SK-N-SH treated with all-trans-retinoic acid at 6 μM for 48 hours (cell line): ENCODE measurements at regions not wholly inside any gene's neighbourhood (a gene's known extent, or its start where the extent isn't known, plus 50 kb on each side); places are given as distances from the start of the nearest gene placed in this dataset.

ENCODE experiments used
- ATAC-seq: fragments of 200-7000 bp; cut with Tn5 transposase; 3 replicates; pipeline ENCODE4 v1.9.1; 2020; ENCODE audit warnings: mild to moderate bottlenecking, moderate library complexity
- ARNTL ChIP-seq: fragments of 450-650 bp; formaldehyde crosslinking; IDR thresholded peaks from 2 replicates; pipeline ENCODE4 v1.5.0; 2020; ENCODE audit warnings: low read depth, mild to moderate bottlenecking, moderate library complexity, borderline replicate concordance
- BACH2 ChIP-seq: fragments of 250-450 bp; sonication (Bioruptor Pico); IDR thresholded peaks from 2 replicates; pipeline ENCODE4 v1.9.0; 2021; ENCODE audit warnings: mild to moderate bottlenecking, borderline replicate concordance
- CSDC2 ChIP-seq: fragments of 250-450 bp; sonication (Bioruptor Pico); IDR thresholded peaks from 2 replicates; pipeline ENCODE4 v1.5.0; 2020; ENCODE audit warnings: mild to moderate bottlenecking, moderate library complexity
- ESRRG ChIP-seq: fragments of 250-450 bp; sonication (Bioruptor Pico); IDR thresholded peaks from 2 replicates; pipeline ENCODE4 v1.6.1; 2021; ENCODE audit warnings: mild to moderate bottlenecking
- GLIS3 ChIP-seq: fragments of 250-450 bp; sonication (Bioruptor Pico); IDR thresholded peaks from 2 replicates; pipeline ENCODE4 v1.5.0; 2020; ENCODE audit warnings: mild to moderate bottlenecking, moderate library complexity
- ISL1 ChIP-seq: fragments of 250-450 bp; sonication (Bioruptor Pico); IDR thresholded peaks from 2 replicates; pipeline ENCODE4 v2.1.2; 2022; ENCODE audit warnings: mild to moderate bottlenecking, moderate library complexity
- OSR1 ChIP-seq: fragments of 250-450 bp; sonication (Bioruptor Pico); IDR thresholded peaks from 2 replicates; pipeline ENCODE4 v1.8.0; 2022; ENCODE audit warnings: moderate library complexity, mild to moderate bottlenecking, inconsistent platforms
- PPARA ChIP-seq: fragments of 250-450 bp; sonication (Bioruptor Pico); IDR thresholded peaks from 2 replicates; pipeline ENCODE4 v1.5.0; 2020; ENCODE audit warnings: mild to moderate bottlenecking, borderline replicate concordance
- RARB ChIP-seq: fragments of 250-450 bp; sonication (Bioruptor Pico); IDR thresholded peaks from 2 replicates; pipeline ENCODE4 v1.8.0; 2021; ENCODE audit warnings: mild to moderate bottlenecking, moderate library complexity
- SNAI2 ChIP-seq: fragments of 250-450 bp; sonication (Bioruptor Pico); IDR thresholded peaks from 2 replicates; pipeline ENCODE4 v1.5.0; 2020; ENCODE audit warnings: mild to moderate bottlenecking, moderate library complexity
- TCF4 ChIP-seq: fragments of 250-450 bp; sonication (Bioruptor Pico); IDR thresholded peaks from 2 replicates; pipeline ENCODE4 v1.8.0; 2021; ENCODE audit warnings: mild to moderate bottlenecking, moderate library complexity, borderline replicate concordance
- TOX ChIP-seq: fragments of 250-450 bp; sonication (Bioruptor Pico); IDR thresholded peaks from 2 replicates; pipeline ENCODE4 v1.8.0; 2021; ENCODE audit warnings: mild to moderate bottlenecking, moderate library complexity, borderline replicate concordance
- ZC3H10 ChIP-seq: fragments of 250-450 bp; sonication (Bioruptor Pico); IDR thresholded peaks from 2 replicates; pipeline ENCODE4 v1.5.1; 2021; ENCODE audit warnings: mild to moderate bottlenecking, moderate library complexity
- ZFP3 ChIP-seq: fragments of 250-450 bp; sonication (Bioruptor Pico); IDR thresholded peaks from 2 replicates; pipeline ENCODE4 v1.5.0; 2020; ENCODE audit warnings: mild to moderate bottlenecking, moderate library complexity
- ZFP30 ChIP-seq: fragments of 450-650 bp; formaldehyde crosslinking; IDR thresholded peaks from 2 replicates; pipeline ENCODE4 v1.5.0; 2022; ENCODE audit warnings: mild to moderate bottlenecking, moderate library complexity
- ZNF565 ChIP-seq: fragments of 450-650 bp; formaldehyde crosslinking; conservative IDR thresholded peaks from 2 replicates; pipeline ENCODE4 v1.5.0; 2020; ENCODE audit warnings: low read depth, mild to moderate bottlenecking, moderate library complexity
- ZNF70 ChIP-seq: fragments of 450-650 bp; formaldehyde crosslinking; IDR thresholded peaks from 2 replicates; pipeline ENCODE4 v1.5.0; 2020; ENCODE audit warnings: mild to moderate bottlenecking, moderate library complexity
- ZNF8 ChIP-seq: fragments of 450-650 bp; formaldehyde crosslinking; IDR thresholded peaks from 2 replicates; pipeline ENCODE4 v1.5.0; 2020; ENCODE audit warnings: mild to moderate bottlenecking, moderate library complexity
- TF ChIP-seq, protein P1 (sequence below): fragments of 250-450 bp; sonication (Bioruptor Pico); IDR thresholded peaks from 2 replicates; pipeline ENCODE4 v1.8.0; 2020; ENCODE audit warnings: mild to moderate bottlenecking, moderate library complexity, borderline replicate concordance
- TF ChIP-seq, protein P2 (sequence below): fragments of 250-450 bp; sonication (Bioruptor Pico); IDR thresholded peaks from 2 replicates; pipeline ENCODE4 v1.5.1; 2020; ENCODE audit warnings: low read depth, mild to moderate bottlenecking, moderate library complexity
- TF ChIP-seq, protein P3 (sequence below): fragments of 250-450 bp; sonication (Bioruptor Pico); IDR thresholded peaks from 2 replicates; pipeline ENCODE4 v1.5.0; 2020; ENCODE audit warnings: mild to moderate bottlenecking, moderate library complexity
- TF ChIP-seq, protein P4 (sequence below): fragments of 250-450 bp; sonication (Bioruptor Pico); IDR thresholded peaks from 2 replicates; pipeline ENCODE4 v1.8.0; 2021; ENCODE audit warnings: low read depth, mild to moderate bottlenecking, moderate library complexity, borderline replicate concordance

DNA sequence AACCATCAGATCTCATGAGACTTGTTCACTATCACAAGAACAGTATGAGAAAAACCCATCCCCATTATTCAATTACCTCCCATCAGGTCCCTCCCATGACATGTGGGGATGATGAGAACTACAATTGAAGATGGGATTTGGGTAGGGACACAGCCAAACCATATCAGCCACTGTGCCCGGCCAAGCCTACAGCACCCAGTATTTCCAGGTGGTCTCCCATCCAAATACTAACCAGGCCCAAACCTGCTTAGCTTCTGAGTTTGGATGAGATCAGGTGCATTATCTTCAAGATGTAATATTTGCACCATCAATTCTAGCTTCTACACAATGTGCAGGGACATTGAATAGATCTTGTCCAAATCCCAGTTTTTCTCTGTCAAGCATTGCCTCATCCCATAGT, 196.9 kb downstream of the BAMBI start (continued):
- TF ChIP-seq ZFP30 (CRISPR knock-in tag): no peak
- no peak for TF ChIP-seq ISL1
- TF ChIP-seq TCF4: no peak
- no peak for TF ChIP-seq ZNF8 (CRISPR knock-in tag)
- TF ChIP-seq, all 23 proteins: peak for 0

DNA sequence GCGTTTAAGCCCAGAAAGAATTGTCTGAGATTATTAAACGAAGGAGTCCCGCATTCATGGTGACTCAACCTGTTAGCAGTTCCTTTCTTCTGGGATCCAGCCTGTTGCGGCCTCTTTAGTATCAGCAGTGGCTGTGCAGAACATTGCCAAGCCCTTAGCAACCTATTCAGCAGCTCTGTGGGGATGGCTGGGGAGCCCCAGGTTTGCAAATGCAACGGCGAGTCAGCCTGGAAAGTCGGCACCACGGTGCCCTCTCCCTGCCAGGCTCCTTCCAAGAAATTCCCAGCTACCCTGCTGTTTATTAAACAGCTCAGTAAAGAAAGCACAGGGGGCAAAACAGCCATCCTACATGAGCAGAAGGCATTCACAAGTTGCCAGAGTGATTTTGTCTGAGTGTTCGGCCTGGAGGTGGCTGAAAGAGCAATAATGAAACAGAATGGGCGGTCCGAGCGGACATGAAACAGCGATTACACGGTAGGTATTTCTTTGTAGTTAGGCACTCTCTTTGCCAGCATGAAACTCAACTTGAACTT, 198.3 kb downstream of the BAMBI start:
- peak; percentile 84 for ATAC-seq
- TF ChIP-seq, protein P1, sequence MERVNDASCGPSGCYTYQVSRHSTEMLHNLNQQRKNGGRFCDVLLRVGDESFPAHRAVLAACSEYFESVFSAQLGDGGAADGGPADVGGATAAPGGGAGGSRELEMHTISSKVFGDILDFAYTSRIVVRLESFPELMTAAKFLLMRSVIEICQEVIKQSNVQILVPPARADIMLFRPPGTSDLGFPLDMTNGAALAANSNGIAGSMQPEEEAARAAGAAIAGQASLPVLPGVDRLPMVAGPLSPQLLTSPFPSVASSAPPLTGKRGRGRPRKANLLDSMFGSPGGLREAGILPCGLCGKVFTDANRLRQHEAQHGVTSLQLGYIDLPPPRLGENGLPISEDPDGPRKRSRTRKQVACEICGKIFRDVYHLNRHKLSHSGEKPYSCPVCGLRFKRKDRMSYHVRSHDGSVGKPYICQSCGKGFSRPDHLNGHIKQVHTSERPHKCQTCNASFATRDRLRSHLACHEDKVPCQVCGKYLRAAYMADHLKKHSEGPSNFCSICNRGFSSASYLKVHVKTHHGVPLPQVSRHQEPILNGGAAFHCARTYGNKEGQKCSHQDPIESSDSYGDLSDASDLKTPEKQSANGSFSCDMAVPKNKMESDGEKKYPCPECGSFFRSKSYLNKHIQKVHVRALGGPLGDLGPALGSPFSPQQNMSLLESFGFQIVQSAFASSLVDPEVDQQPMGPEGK (CRISPR knock-in tag): no peak
- no peak for TF ChIP-seq ZNF8 (CRISPR knock-in tag)
- no peak for TF ChIP-seq ESRRG (CRISPR knock-in tag)
- TF ChIP-seq OSR1 (CRISPR knock-in tag): no peak
- TF ChIP-seq ZFP3 (CRISPR knock-in tag): no peak
- no peak for TF ChIP-seq GLIS3
- TF ChIP-seq RARB (CRISPR knock-in tag): no peak
- no peak for TF ChIP-seq TCF4

DNA sequence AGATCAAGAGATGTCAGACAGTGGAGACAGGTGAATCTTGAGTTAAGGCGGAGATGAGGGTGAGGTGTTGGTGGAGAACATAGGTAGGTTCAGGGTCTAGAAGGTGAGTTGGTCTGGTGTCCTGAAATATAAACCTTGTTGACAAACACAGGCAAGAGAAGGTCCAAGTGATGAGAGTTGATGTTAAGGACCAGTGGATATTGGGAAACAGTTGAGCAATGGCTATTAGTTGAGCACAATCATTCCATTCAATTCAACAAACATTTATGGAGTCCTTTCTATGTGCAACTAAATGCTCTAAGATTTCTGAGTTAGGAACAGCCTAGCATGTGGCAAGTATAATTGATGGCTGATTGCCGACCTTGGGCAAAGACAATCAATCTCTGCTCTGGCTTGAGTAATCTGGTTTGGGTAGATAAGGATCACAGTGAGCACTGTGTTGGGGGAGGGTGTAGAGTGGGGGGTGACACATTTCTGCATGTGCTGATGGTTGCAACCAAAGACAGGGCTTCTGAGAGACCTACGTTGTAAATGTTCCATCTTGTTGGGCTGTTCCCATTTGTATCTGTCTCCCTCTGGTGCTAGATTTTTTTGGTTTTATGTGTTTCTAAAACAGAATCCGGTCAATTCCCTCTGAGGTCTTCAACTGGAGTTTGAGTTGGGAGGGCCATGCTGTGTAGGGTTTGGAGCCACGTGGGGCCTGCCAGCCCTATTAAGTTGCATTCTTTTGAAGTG, 201.1 kb downstream of the BAMBI start:
- ATAC-seq: no peak
- TF ChIP-seq BACH2 (CRISPR knock-in tag): no peak
- TF ChIP-seq ZNF565: no peak
- no peak for TF ChIP-seq ZFP3 (CRISPR knock-in tag)
- no peak for TF ChIP-seq GLIS3
- TF ChIP-seq, protein P2, sequence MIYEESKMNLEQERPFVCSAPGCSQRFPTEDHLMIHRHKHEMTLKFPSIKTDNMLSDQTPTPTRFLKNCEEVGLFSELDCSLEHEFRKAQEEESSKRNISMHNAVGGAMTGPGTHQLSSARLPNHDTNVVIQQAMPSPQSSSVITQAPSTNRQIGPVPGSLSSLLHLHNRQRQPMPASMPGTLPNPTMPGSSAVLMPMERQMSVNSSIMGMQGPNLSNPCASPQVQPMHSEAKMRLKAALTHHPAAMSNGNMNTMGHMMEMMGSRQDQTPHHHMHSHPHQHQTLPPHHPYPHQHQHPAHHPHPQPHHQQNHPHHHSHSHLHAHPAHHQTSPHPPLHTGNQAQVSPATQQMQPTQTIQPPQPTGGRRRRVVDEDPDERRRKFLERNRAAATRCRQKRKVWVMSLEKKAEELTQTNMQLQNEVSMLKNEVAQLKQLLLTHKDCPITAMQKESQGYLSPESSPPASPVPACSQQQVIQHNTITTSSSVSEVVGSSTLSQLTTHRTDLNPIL (CRISPR knock-in tag): no peak
- no peak for TF ChIP-seq ISL1
- TF ChIP-seq CSDC2 (CRISPR knock-in tag): no peak
- no peak for TF ChIP-seq ARNTL (CRISPR knock-in tag)
- no peak for TF ChIP-seq OSR1 (CRISPR knock-in tag)

DNA sequence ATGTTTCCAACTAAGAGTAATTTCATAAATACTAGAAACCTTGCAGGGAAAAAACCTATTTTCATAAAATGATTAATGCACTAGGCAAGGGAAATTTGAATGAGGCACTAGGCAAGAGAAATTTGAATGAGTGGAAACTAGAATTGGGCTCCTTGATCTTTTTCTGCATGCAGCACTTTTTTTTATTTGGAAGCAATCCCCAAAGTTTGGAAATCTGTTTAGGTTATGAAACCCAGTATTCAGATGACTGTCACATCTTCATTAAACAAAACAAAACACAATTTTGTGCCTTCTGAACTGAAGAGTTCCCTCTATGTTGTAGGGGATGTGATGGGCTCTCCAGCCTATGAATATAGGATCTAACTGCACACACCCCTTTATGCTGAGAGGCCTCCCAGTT, 201.9 kb downstream of the BAMBI start:
- no peak for ATAC-seq
- TF ChIP-seq ZFP30 (CRISPR knock-in tag) (no peak), CSDC2 (CRISPR knock-in tag) (no peak), SNAI2 (CRISPR knock-in tag) (no peak), OSR1 (CRISPR knock-in tag) (no peak), GLIS3 (no peak), BACH2 (CRISPR knock-in tag) (no peak), ZC3H10 (no peak), ZNF70 (CRISPR knock-in tag) (no peak), TOX (CRISPR knock-in tag) (no peak), RARB (CRISPR knock-in tag) (no peak), ESRRG (CRISPR knock-in tag) (no peak), ZNF565 (no peak), TCF4 (no peak), PPARA (CRISPR knock-in tag) (no peak), ZFP3 (CRISPR knock-in tag) (no peak), ISL1 (no peak)
- TF ChIP-seq, protein P3, sequence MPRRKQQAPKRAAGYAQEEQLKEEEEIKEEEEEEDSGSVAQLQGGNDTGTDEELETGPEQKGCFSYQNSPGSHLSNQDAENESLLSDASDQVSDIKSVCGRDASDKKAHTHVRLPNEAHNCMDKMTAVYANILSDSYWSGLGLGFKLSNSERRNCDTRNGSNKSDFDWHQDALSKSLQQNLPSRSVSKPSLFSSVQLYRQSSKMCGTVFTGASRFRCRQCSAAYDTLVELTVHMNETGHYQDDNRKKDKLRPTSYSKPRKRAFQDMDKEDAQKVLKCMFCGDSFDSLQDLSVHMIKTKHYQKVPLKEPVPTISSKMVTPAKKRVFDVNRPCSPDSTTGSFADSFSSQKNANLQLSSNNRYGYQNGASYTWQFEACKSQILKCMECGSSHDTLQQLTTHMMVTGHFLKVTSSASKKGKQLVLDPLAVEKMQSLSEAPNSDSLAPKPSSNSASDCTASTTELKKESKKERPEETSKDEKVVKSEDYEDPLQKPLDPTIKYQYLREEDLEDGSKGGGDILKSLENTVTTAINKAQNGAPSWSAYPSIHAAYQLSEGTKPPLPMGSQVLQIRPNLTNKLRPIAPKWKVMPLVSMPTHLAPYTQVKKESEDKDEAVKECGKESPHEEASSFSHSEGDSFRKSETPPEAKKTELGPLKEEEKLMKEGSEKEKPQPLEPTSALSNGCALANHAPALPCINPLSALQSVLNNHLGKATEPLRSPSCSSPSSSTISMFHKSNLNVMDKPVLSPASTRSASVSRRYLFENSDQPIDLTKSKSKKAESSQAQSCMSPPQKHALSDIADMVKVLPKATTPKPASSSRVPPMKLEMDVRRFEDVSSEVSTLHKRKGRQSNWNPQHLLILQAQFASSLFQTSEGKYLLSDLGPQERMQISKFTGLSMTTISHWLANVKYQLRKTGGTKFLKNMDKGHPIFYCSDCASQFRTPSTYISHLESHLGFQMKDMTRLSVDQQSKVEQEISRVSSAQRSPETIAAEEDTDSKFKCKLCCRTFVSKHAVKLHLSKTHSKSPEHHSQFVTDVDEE (CRISPR knock-in tag): no peak
- TF ChIP-seq, protein P4, sequence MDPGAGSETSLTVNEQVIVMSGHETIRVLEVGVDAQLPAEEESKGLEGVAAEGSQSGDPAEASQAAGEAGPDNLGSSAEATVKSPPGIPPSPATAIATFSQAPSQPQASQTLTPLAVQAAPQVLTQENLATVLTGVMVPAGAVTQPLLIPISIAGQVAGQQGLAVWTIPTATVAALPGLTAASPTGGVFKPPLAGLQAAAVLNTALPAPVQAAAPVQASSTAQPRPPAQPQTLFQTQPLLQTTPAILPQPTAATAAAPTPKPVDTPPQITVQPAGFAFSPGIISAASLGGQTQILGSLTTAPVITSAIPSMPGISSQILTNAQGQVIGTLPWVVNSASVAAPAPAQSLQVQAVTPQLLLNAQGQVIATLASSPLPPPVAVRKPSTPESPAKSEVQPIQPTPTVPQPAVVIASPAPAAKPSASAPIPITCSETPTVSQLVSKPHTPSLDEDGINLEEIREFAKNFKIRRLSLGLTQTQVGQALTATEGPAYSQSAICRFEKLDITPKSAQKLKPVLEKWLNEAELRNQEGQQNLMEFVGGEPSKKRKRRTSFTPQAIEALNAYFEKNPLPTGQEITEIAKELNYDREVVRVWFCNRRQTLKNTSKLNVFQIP (CRISPR knock-in tag): no peak
- TF ChIP-seq, protein P1 (CRISPR knock-in tag): no peak
